Neural crest cell (in vitro differentiated cells): ENCODE measurements at regions not wholly inside any gene's neighbourhood (a gene's known extent, or its start where the extent isn't known, plus 50 kb on each side); places are given as distances from the start of the nearest gene placed in this dataset.

Experiments
- DNase-seq: peaks from one replicate; pipeline ENCODE4 v3.0.0; 2021; ENCODE audit warnings: low read depth, mixed read lengths, low spot score
- H3K27ac Mint-ChIP-seq: one replicate; pipeline ENCODE4 v1.8.0; 2021; ENCODE audit warnings: mild to moderate bottlenecking, mixed read lengths; ENCODE audit not compliant: unreplicated experiment
- H3K27me3 Mint-ChIP-seq: 2 replicates; pipeline ENCODE4 v1.8.0; 2021; ENCODE audit warnings: low read depth, mild to moderate bottlenecking, mixed read lengths
- H3K36me3 Mint-ChIP-seq: 2 replicates; pipeline ENCODE4 v1.8.0; 2021; ENCODE audit warnings: low read depth, mild to moderate bottlenecking, mixed read lengths
- H3K4me1 Mint-ChIP-seq: 2 replicates; pipeline ENCODE4 v1.8.0; 2021; ENCODE audit warnings: mixed read lengths
- H3K4me3 Mint-ChIP-seq: one replicate; pipeline ENCODE4 v1.8.0; 2021; ENCODE audit warnings: mild to moderate bottlenecking, mixed read lengths
- H3K9me3 Mint-ChIP-seq: 2 replicates; pipeline ENCODE4 v1.8.0; 2021; ENCODE audit warnings: mixed read lengths
- TF ChIP-seq, protein P1 (sequence below): fragments of 200-600 bp; sonication (generic); conservative IDR thresholded peaks from 2 replicates; pipeline ENCODE4 v1.5.0; 2021; ENCODE audit warnings: antibody characterized with exemption, mild to moderate bottlenecking

DNA sequence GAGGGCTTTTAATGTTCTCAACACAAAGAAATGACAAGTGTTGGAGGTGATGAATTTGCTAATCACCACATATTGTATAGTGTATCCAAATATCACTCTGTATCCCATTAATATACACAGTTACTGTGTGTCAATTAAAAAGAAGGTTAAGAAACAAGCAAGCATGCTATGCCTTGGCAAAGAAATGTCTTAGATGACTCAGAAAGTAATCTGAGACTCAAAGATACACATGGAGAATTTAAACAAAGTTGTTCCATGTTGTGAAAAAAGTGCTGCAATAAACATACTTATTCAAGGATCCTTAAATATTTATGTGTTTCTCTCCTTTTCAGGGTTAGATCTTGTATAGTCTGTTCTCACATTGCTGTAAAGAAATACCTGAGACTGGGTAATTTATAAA is 300.9 kb downstream of the DHX35 start:
- Mint-ChIP-seq H3K9me3 (no peaks in the 10 kb centered on the region), H3K4me1 (peaks cover 4% of the 10 kb centered on the region), H3K27ac (no peak overlapping the region), H3K36me3 (no peaks in the 10 kb centered on the region), H3K4me3 (no peak overlapping the region), H3K27me3 (peaks cover 6% of the 10 kb centered on the region)
- TF ChIP-seq, protein P1, sequence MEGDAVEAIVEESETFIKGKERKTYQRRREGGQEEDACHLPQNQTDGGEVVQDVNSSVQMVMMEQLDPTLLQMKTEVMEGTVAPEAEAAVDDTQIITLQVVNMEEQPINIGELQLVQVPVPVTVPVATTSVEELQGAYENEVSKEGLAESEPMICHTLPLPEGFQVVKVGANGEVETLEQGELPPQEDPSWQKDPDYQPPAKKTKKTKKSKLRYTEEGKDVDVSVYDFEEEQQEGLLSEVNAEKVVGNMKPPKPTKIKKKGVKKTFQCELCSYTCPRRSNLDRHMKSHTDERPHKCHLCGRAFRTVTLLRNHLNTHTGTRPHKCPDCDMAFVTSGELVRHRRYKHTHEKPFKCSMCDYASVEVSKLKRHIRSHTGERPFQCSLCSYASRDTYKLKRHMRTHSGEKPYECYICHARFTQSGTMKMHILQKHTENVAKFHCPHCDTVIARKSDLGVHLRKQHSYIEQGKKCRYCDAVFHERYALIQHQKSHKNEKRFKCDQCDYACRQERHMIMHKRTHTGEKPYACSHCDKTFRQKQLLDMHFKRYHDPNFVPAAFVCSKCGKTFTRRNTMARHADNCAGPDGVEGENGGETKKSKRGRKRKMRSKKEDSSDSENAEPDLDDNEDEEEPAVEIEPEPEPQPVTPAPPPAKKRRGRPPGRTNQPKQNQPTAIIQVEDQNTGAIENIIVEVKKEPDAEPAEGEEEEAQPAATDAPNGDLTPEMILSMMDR: no peak
- no peak for DNase-seq

GRCh38 chr20:39259808-39260207 is 297.7 kb downstream of the DHX35 start:
- Mint-ChIP-seq H3K27ac (no peak overlapping the region), H3K9me3 (no peaks in the 10 kb centered on the region), H3K27me3 (peaks cover 8% of the 10 kb centered on the region), H3K4me3 (no peak overlapping the region), H3K4me1 (peaks cover 4% of the 10 kb centered on the region), H3K36me3 (no peaks in the 10 kb centered on the region)
- TF ChIP-seq, protein P1: no peak
- no peak for DNase-seq

- no peak overlapping the region for H3K27ac Mint-ChIP-seq
- H3K36me3 Mint-ChIP-seq: no peaks in the 10 kb centered on the region
- no peaks in the 10 kb centered on the region for H3K4me1 Mint-ChIP-seq
- peaks cover 8% of the 10 kb centered on the region for H3K27me3 Mint-ChIP-seq
- H3K9me3 Mint-ChIP-seq: no peaks in the 10 kb centered on the region
- no peak for DNase-seq
- TF ChIP-seq, protein P1: no peak
- no peak overlapping the region for H3K4me3 Mint-ChIP-seq
Measured at GRCh38 chr20:39259010-39259803, 297.1 kb downstream of the DHX35 start.

DNA sequence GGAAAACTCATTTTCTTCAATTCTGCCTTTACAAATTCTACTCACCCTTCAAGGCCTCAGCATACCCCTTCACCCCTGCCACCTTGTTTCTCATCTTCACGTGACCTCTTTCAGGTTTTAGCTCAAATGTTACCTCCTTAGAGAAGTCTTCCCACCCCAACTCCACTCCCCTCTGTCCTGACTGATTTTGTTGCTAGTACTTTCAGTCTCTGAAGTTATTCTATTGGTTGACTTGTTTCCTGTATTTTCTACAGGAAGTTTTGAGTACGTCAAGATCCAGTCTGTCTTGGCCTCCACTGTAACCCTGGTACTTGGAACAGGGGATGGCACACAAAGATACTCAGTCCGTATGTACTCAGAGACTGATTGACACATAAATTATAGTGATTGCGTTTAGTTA is 296.1 kb downstream of the DHX35 start:
- H3K4me1 Mint-ChIP-seq: peaks cover 4% of the 10 kb centered on the region
- no peaks in the 10 kb centered on the region for H3K9me3 Mint-ChIP-seq
- H3K4me3 Mint-ChIP-seq: no peak overlapping the region
- TF ChIP-seq, protein P1: no peak
- no peak overlapping the region for H3K27ac Mint-ChIP-seq
- H3K27me3 Mint-ChIP-seq: peaks cover 4% of the 10 kb centered on the region
- no peaks in the 10 kb centered on the region for H3K36me3 Mint-ChIP-seq
- DNase-seq: no peak

DNA sequence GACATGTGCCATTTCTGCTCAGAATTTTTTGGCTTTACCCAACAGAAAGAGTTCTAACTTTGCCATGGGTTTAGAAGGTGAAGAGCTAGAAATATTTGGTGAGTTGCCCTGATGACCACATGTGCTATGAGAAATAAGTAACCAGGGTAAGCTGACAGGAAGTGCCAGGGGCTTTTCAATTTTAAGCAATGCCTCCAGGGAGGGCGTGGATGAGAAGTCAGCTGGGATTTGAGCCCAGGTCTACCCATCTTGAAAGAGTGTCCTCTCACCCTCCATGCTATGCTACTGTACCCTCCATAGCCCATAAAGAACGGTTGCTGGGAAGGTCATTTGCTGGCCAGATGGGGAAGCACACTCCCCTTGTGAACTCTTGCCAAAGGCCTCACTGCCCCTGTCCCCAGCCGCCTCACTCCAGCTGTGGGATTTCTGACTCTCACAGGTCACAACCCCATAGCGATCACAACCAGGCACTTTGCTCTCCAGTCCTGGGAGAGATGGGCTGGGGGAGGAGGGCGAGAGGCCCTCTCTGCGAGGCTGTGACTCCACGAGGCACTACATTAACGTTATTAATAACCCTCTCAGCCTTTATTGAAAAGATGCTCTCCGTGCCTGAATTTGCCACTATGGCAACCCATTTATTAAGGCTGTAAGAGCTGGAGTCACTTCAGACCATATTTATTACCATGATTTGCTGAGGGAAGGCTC is 291.1 kb downstream of the DHX35 start:
- H3K27ac Mint-ChIP-seq: no peak overlapping the region
- peaks cover 2% of the 10 kb centered on the region for H3K27me3 Mint-ChIP-seq
- no peak overlapping the region for H3K4me3 Mint-ChIP-seq
- H3K36me3 Mint-ChIP-seq: no peaks in the 10 kb centered on the region
- DNase-seq: no peak
- H3K9me3 Mint-ChIP-seq: no peaks in the 10 kb centered on the region
- peaks cover 24% of the 10 kb centered on the region for H3K4me1 Mint-ChIP-seq
- TF ChIP-seq, protein P1: no peak
